ENCODE measurements at regions not wholly inside any gene's neighbourhood (a gene's known extent, or its start where the extent isn't known, plus 50 kb on each side); places are given as distances from the start of the nearest gene placed in this dataset.

GRCh38 chr18:73790587-73790986, 357.0 kb downstream of the FBXO15 start:
- TF ChIP-seq EP300 (IDR thresholded peaks at IDR 0.05) (no peak), CTCF (IDR thresholded peaks at IDR 0.05) (no peak), POLR2A (IDR thresholded peaks at IDR 0.05) (no peak)
